Mesenchymal stem cell (in vitro differentiated cells and primary cell): ENCODE measurements at regions not wholly inside any gene's neighbourhood (a gene's known extent, or its start where the extent isn't known, plus 50 kb on each side); places are given as distances from the start of the nearest gene placed in this dataset.
A peak's percentile ranks its signal among the peaks of the same experiment; 100 is the strongest.

ENCODE experiments used
- DNase-seq: peaks from one replicate; pipeline ENCODE4 v3.0.0-alpha.2; 2013
- H2AFZ ChIP-seq: one replicate; pipeline ENCODE4 v1.6.1; 2013; ENCODE audit warnings: low read depth, mild to moderate bottlenecking, control low read depth, inconsistent platforms, low read length, moderate library complexity
- H2AK5ac ChIP-seq: 2 replicates; pipeline ENCODE4 v1.6.1; 2013; ENCODE audit warnings: low read length, moderate library complexity, mild to moderate bottlenecking, inconsistent platforms; ENCODE audit not compliant: severe bottlenecking
- H2BK120ac ChIP-seq: one replicate; pipeline ENCODE4 v1.6.1; 2013; ENCODE audit warnings: low read depth, mild to moderate bottlenecking, inconsistent platforms, low read length, moderate library complexity
- H2BK12ac ChIP-seq, 2 experiments: one replicate each; pipeline ENCODE4 v1.6.1; 2013; ENCODE audit warnings: inconsistent platforms in 2 of 2, low read length in 2 of 2, mild to moderate bottlenecking in 2 of 2, moderate library complexity in 2 of 2, control low read depth in 1 of 2
- H2BK15ac ChIP-seq: one replicate; pipeline ENCODE4 v1.6.1; 2013; ENCODE audit warnings: mild to moderate bottlenecking, low read depth, inconsistent platforms; ENCODE audit not compliant: poor library complexity, severe bottlenecking
- H2BK5ac ChIP-seq: 2 replicates; pipeline ENCODE4 v1.6.1; 2013; ENCODE audit warnings: low read depth, mild to moderate bottlenecking, low read length, control low read depth, inconsistent platforms; ENCODE audit not compliant: poor library complexity, severe bottlenecking
- H3K14ac ChIP-seq, 2 experiments: one replicate each; pipeline ENCODE4 v1.6.1; 2013; ENCODE audit warnings: inconsistent platforms in 2 of 2, low read length in 2 of 2, control low read depth in 1 of 2, mild to moderate bottlenecking in 1 of 2, moderate library complexity in 1 of 2
- H3K18ac ChIP-seq, 2 experiments: one replicate each; pipeline ENCODE4 v1.6.1; 2013; ENCODE audit warnings: inconsistent platforms in 2 of 2, low read length in 2 of 2, control low read depth in 1 of 2, low read depth in 1 of 2, mild to moderate bottlenecking in 1 of 2
- H3K23ac ChIP-seq, 2 experiments: one replicate each; pipeline ENCODE4 v1.6.1; 2013; ENCODE audit warnings: inconsistent platforms in 2 of 2, low read length in 2 of 2, mild to moderate bottlenecking in 2 of 2, moderate library complexity in 2 of 2, control low read depth in 1 of 2
- H3K27ac ChIP-seq: 2 replicates; pipeline ENCODE4 v1.5.1; 2013; ENCODE audit warnings: mild to moderate bottlenecking, moderate library complexity, low read length, control low read depth, inconsistent platforms; ENCODE audit not compliant: poor library complexity, severe bottlenecking
- H3K27me3 ChIP-seq, 2 experiments: 2 replicates each; pipeline versions ENCODE4 v1.6.1 to v1.7.0; 2013; ENCODE audit warnings: low read length in 2 of 2, mild to moderate bottlenecking in 2 of 2, moderate library complexity in 2 of 2, control low read depth in 1 of 2, inconsistent platforms in 1 of 2; ENCODE audit not compliant: control insufficient read depth in 1 of 2, insufficient read depth in 1 of 2
- H3K36me3 ChIP-seq, 2 experiments: 2 replicates each; pipeline versions ENCODE4 v1.6.1 to v1.7.0; 2013; ENCODE audit warnings: low read length in 2 of 2, control low read depth in 1 of 2, inconsistent platforms in 1 of 2, low read depth in 1 of 2, mild to moderate bottlenecking in 1 of 2; ENCODE audit not compliant: insufficient read depth in 2 of 2, control insufficient read depth in 1 of 2
- H3K4ac ChIP-seq, 2 experiments: one replicate each; pipeline ENCODE4 v1.6.1; 2013; ENCODE audit warnings: inconsistent platforms in 2 of 2, low read length in 2 of 2, mild to moderate bottlenecking in 2 of 2, moderate library complexity in 2 of 2, control low read depth in 1 of 2, low read depth in 1 of 2
- H3K4me1 ChIP-seq: 2 replicates; pipeline ENCODE4 v1.6.1; 2013; ENCODE audit warnings: low read depth, low read length, control low read depth; ENCODE audit not compliant: control insufficient read depth, insufficient read depth
- H3K4me2 ChIP-seq: 2 replicates; pipeline ENCODE4 v1.6.1; 2013; ENCODE audit warnings: low read length, mild to moderate bottlenecking, inconsistent platforms; ENCODE audit not compliant: poor library complexity, severe bottlenecking
- H3K4me3 ChIP-seq, 2 experiments: 2 replicates each; pipeline versions ENCODE4 v1.5.1 to v1.7.0; 2013; ENCODE audit warnings: low read length in 2 of 2, mild to moderate bottlenecking in 2 of 2, control low read depth in 1 of 2, low read depth in 1 of 2; ENCODE audit not compliant: insufficient read depth in 1 of 2
- H3K79me1 ChIP-seq: replicated peaks from 2 replicates; pipeline ENCODE4 v1.6.1; 2013; ENCODE audit warnings: mild to moderate bottlenecking, control low read depth, low read length, inconsistent platforms; ENCODE audit not compliant: poor library complexity, severe bottlenecking
- H3K9ac ChIP-seq: 2 replicates; pipeline ENCODE4 v1.7.0; 2013; ENCODE audit warnings: mild to moderate bottlenecking, low read length, moderate library complexity
- H3K9me3 ChIP-seq: 2 replicates; pipeline ENCODE4 v1.7.0; 2013; ENCODE audit warnings: mild to moderate bottlenecking, low read length; ENCODE audit not compliant: control insufficient read depth
- H4K8ac ChIP-seq: one replicate; pipeline ENCODE4 v1.6.1; 2013; ENCODE audit warnings: inconsistent platforms, mild to moderate bottlenecking, low read length, moderate library complexity
- H4K91ac ChIP-seq: one replicate; pipeline ENCODE4 v1.6.1; 2013; ENCODE audit warnings: mild to moderate bottlenecking, low read length, inconsistent platforms
- WGBS: methylation state at CpG from one replicate; pipeline ENCODE4 v1.1.7; 2013; ENCODE audit warnings: mixed read lengths; 5-methylcytosine and 5-hydroxymethylcytosine counted together

DNA sequence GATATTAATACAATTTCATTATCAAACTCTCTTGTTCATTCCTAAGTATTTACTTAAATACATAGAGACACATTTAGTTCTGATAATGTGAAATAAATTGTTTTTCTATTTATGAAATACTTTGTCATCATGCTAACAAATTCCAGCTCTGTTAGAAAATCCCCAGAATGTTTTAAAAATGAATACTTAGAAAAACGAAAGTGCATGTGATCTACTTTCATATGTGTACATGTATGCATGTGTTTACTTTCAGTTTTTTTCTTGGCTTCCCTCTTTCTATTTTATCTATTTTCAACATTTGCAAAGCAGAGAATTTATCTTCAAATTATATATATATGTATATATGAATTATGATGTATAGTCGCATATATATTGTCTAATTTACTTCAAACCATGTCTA is 1110.0 kb upstream of the PCDH20 start:
- Histone ChIP-seq H2BK5ac (no peak overlapping the region), H3K27ac (no peak overlapping the region), H2AK5ac (no peak overlapping the region), H3K9me3 (no peaks in the 10 kb centered on the region), H3K18ac (no peak overlapping the region), H3K14ac (no peak overlapping the region), H3K36me3 (no peaks in the 10 kb centered on the region), H2AFZ (no peak overlapping the region), H3K27me3 (no peaks in the 10 kb centered on the region), H3K9ac (no peak overlapping the region), H2BK120ac (no peak overlapping the region), H2BK15ac (no peak overlapping the region), H4K8ac (no peak overlapping the region), H3K4me1 (no peaks in the 10 kb centered on the region), H3K4ac (no peak overlapping the region), H2BK12ac (no peak overlapping the region), H3K23ac (no peak overlapping the region), H3K79me1 (no peaks in the 10 kb centered on the region), H3K4me3 (no peak overlapping the region), H3K4me2 (no peak overlapping the region), H4K91ac (no peak overlapping the region)
- no peak for DNase-seq
- WGBS = no CpG with 5 or more reads among the region's 2 CpGs

DNA sequence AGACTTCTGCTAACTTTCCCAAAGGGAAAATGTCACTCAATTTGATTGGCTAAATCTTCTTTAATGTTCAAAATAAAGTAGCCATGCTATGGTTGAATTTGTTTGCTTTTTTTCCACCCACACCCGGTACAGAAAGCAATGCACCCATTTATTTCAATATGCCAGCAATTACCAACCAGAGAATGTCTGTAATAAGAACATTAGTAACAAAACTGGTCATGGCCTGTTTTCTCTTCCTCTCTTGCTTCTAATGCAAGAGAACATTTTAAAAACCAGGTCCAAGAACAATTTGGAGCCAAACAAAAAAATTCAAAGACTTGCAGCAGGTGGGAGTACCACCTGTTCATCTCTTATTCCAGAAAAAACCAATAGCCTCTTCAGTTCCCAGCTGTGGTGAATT is 1108.8 kb upstream of the PCDH20 start:
- H3K27ac ChIP-seq = no peak overlapping the region
- H3K27me3 ChIP-seq = no peaks in the 10 kb centered on the region
- H2BK5ac ChIP-seq = no peak overlapping the region

DNA sequence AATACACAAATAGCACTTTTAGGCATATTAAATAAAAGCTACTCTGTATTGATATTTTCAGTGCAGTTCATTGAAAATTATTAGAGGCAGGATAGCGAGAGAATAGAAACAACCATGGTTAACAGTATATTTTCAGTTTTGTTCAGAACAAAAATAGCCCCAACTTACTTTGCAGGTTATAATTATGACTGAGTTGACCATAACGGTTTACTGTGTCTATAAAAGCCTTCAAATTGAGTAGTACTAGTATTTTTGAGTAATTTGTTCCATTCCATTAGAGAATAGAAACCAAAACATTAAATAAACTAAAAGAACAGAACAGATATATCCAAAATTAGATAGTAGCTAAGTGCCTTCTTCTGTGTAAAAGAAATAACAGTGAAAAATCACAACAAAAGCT is 1108.4 kb upstream of the PCDH20 start:
- Histone ChIP-seq H3K14ac (no peak overlapping the region), H2AFZ (no peak overlapping the region), H3K4me1 (no peaks in the 10 kb centered on the region), H2BK15ac (no peak overlapping the region), H3K27me3 (no peaks in the 10 kb centered on the region), H3K36me3 (no peaks in the 10 kb centered on the region), H3K27ac (no peak overlapping the region), H4K91ac (no peak overlapping the region), H2BK120ac (no peak overlapping the region), H2BK12ac (no peak overlapping the region), H3K23ac (no peak overlapping the region), H3K4me3 (no peak overlapping the region), H3K9me3 (no peaks in the 10 kb centered on the region), H3K4ac (no peak overlapping the region), H4K8ac (no peak overlapping the region), H3K4me2 (no peak overlapping the region), H3K9ac (no peak overlapping the region), H3K79me1 (no peaks in the 10 kb centered on the region), H2AK5ac (no peak overlapping the region), H3K18ac (no peak overlapping the region), H2BK5ac (no peak overlapping the region)
- no CpG with 5 or more reads among the region's 2 CpGs for whole genome bisulfite sequencing
- no peak for DNase-seq

More for the DNA sequence above, 1108.8 kb upstream of the PCDH20 start:
- no peaks in the 10 kb centered on the region for H3K9me3 ChIP-seq
- WGBS = 80% methylated on average over 1 of the region's 1 CpG
- no peak overlapping the region for H3K18ac ChIP-seq
- H2AFZ ChIP-seq = no peak overlapping the region
- H3K4ac ChIP-seq = no peak overlapping the region
- no peak for DNase-seq
- no peak overlapping the region for H3K23ac ChIP-seq
- no peaks in the 10 kb centered on the region for H3K79me1 ChIP-seq
- no peak overlapping the region for H4K91ac ChIP-seq
- H2AK5ac ChIP-seq = no peak overlapping the region
- no peak overlapping the region for H2BK15ac ChIP-seq
- H3K36me3 ChIP-seq = no peaks in the 10 kb centered on the region
- no peak overlapping the region for H3K14ac ChIP-seq
- H3K4me2 ChIP-seq = no peak overlapping the region
- no peak overlapping the region for H4K8ac ChIP-seq
- H3K4me1 ChIP-seq = no peaks in the 10 kb centered on the region
- no peak overlapping the region for H3K4me3 ChIP-seq
- no peak overlapping the region for H2BK120ac ChIP-seq
- H2BK12ac ChIP-seq = no peak overlapping the region
- H3K9ac ChIP-seq = no peak overlapping the region

DNA sequence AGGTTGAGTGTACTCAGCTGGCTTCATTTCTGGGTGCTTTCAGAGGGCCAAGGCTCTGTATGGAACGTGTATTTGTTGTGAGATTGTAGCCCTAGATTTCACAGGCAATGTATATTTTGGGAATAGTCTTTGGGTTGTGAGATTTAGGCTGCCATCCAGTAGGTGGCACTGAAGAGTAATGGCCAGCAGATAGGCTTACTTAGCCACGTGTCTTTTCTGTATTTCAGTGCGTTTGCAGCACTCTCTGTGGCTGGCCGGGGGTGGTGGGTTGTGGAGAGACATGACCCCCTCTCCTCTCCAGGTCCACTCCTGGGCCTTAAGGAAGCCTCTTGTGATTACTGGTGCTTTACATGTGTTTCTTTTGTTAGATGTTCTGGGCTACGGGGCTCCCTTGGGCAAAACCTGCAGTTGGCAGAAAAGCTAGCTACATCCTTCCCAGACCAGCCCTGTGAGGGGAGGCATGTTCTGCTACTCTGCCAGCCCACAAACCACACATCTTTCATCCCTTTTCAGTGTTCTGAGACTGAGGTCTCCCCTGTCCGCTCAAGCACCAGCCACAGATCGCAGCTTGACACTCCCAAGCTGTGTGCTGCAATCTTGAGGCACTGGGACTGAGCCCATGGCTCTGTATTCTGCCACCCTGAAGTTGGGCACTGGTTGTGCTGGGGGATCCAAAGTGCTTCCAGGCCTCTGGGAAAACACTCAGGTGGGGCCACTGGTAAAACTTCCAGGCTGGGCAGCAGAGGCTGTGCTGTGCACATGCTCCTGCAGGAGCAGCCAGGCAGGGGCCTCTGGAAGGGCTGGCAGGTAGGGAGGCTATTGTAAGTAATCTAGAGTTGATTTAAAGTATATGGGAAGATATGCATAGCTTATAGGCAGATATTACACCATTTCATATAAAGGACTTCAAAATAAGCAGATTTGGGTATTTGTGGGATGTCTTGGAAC is 1096.8 kb upstream of the PCDH20 start:
- Histone ChIP-seq H3K4me1 (no peaks in the 10 kb centered on the region), H3K14ac (no peak overlapping the region), H4K8ac (no peak overlapping the region), H3K27ac (no peak overlapping the region), H3K4me3 (no peak overlapping the region), H2BK120ac (no peak overlapping the region), H2BK12ac (no peak overlapping the region), H3K9ac (no peak overlapping the region), H3K9me3 (no peaks in the 10 kb centered on the region), H3K27me3 (no peaks in the 10 kb centered on the region), H3K18ac (peak overlapping the region in 1 of 2 experiments; percentile 11), H3K4ac (no peak overlapping the region), H3K36me3 (no peaks in the 10 kb centered on the region), H3K4me2 (no peak overlapping the region), H3K79me1 (no peaks in the 10 kb centered on the region), H4K91ac (no peak overlapping the region), H2BK5ac (no peak overlapping the region), H2BK15ac (no peak overlapping the region), H2AK5ac (no peak overlapping the region), H3K23ac (no peak overlapping the region), H2AFZ (no peak overlapping the region)
- 60% methylated on average over 5 of the region's 7 CpGs for WGBS
- DNase-seq = peak; percentile 18
